HEK293T (cell line): ENCODE measurements at regions not wholly inside any gene's neighbourhood (a gene's known extent, or its start where the extent isn't known, plus 50 kb on each side); places are given as distances from the start of the nearest gene placed in this dataset.
A peak's percentile ranks its signal among the peaks of the same experiment; 100 is the strongest.

ENCODE experiments used
- CTCF ChIA-PET: fragments of 350-600 bp; formaldehyde crosslinking; extraction: SDS; loops from one replicate; lab custom pipeline; 2021; ENCODE audit warnings: antibody characterized with exemption, inconsistent platforms; lab: Yijun Ruan, JAX
- POLR2A ChIA-PET: fragments of 350-600 bp; formaldehyde crosslinking; extraction: SDS; loops from one replicate; lab custom pipeline; 2020; ENCODE audit warnings: antibody characterized with exemption, inconsistent platforms; lab: Yijun Ruan, JAX
- DNase-seq: peaks from one replicate; pipeline ENCODE4 v3.0.0; 2012; ENCODE audit warnings: mixed read lengths; ENCODE audit errors: extremely low spot score
- ARNT ChIP-seq: fragments of 450-650 bp; IDR thresholded peaks from 2 replicates; pipeline ENCODE4 v1.6.1; 2017; ENCODE audit warnings: mild to moderate bottlenecking
- BHLHE40 ChIP-seq: fragments of 450-650 bp; IDR thresholded peaks from 2 replicates; pipeline ENCODE4 v1.6.1; 2016; ENCODE audit warnings: mild to moderate bottlenecking, moderate library complexity, borderline replicate concordance
- CTBP1 ChIP-seq: fragments of 450-650 bp; IDR thresholded peaks from 2 replicates; pipeline ENCODE4 v1.6.1; 2016; ENCODE audit warnings: borderline replicate concordance
- ELF4 ChIP-seq: fragments of 450-650 bp; IDR thresholded peaks from 2 replicates; pipeline ENCODE4 v1.6.1; 2017; ENCODE audit warnings: antibody characterized with exemption
- FOXA1 ChIP-seq: fragments of 450-650 bp; IDR thresholded peaks from 2 replicates; pipeline ENCODE4 v1.6.1; 2016; ENCODE audit warnings: mild to moderate bottlenecking
- FOXK2 ChIP-seq: fragments of 450-650 bp; IDR thresholded peaks from 2 replicates; pipeline ENCODE4 v1.6.1; 2016; ENCODE audit warnings: mild to moderate bottlenecking
- FOXM1 ChIP-seq: fragments of 450-650 bp; IDR thresholded peaks from 2 replicates; pipeline ENCODE4 v1.6.1; 2017; ENCODE audit warnings: mild to moderate bottlenecking, borderline replicate concordance
- HDGF ChIP-seq: fragments of 450-650 bp; IDR thresholded peaks from 2 replicates; pipeline ENCODE4 v1.6.1; 2017; ENCODE audit warnings: antibody characterized with exemption, borderline replicate concordance
- L3MBTL2 ChIP-seq: fragments of 450-650 bp; conservative IDR thresholded peaks from 2 replicates; pipeline ENCODE4 v1.6.1; 2016; ENCODE audit warnings: mild to moderate bottlenecking
- LEF1 ChIP-seq: fragments of 450-650 bp; IDR thresholded peaks from 2 replicates; pipeline ENCODE4 v1.6.1; 2017; ENCODE audit warnings: mild to moderate bottlenecking, borderline replicate concordance
- NFRKB ChIP-seq: fragments of 450-650 bp; IDR thresholded peaks from 2 replicates; pipeline ENCODE4 v1.6.1; 2016; ENCODE audit warnings: mild to moderate bottlenecking, moderate library complexity
- PKNOX1 ChIP-seq: fragments of 450-650 bp; IDR thresholded peaks from 2 replicates; pipeline ENCODE4 v1.6.1; 2016
- SP1 ChIP-seq: fragments of 450-650 bp; IDR thresholded peaks from 2 replicates; pipeline ENCODE4 v1.6.1; 2017
- SUZ12 ChIP-seq: fragments of 450-650 bp; IDR thresholded peaks from 2 replicates; pipeline ENCODE4 v1.6.1; 2016; ENCODE audit warnings: mild to moderate bottlenecking
- TARDBP ChIP-seq: fragments of 450-650 bp; IDR thresholded peaks from 2 replicates; pipeline ENCODE4 v1.6.1; 2016
- ZNF384 ChIP-seq: fragments of 450-650 bp; IDR thresholded peaks from 2 replicates; pipeline ENCODE4 v1.6.1; 2016

- no peak for DNase-seq
- POLR2A ChIA-PET = no interaction called here
- TF ChIP-seq NFRKB = no peak
- TF ChIP-seq ARNT = no peak
- TF ChIP-seq ELF4 = no peak
- TF ChIP-seq LEF1 = no peak
- TF ChIP-seq PKNOX1 = no peak
- TF ChIP-seq SP1 = no peak
- no peak for TF ChIP-seq ZNF384
- CTCF ChIA-PET = interaction anchor here (0.6 to 1.1 kb wide), 2 partner anchors 181 to 242 kb away, joined by 3 to 4 read pairs; no protein-coding TSS in a partner anchor
Measured at GRCh38 chr1:178572604-178573003, 59.7 kb downstream of the TEX35 start.

GRCh38 chr1:178573330-178573729 is 60.4 kb downstream of the TEX35 start:
- no peak for TF ChIP-seq FOXK2
- no peak for TF ChIP-seq HDGF
- no peak for TF ChIP-seq L3MBTL2
- TF ChIP-seq PKNOX1 = no peak
- TF ChIP-seq TARDBP = no peak
- no peak for TF ChIP-seq FOXA1
- TF ChIP-seq BHLHE40 = no peak
- no peak for TF ChIP-seq FOXM1
- no peak for TF ChIP-seq SUZ12
- no peak for TF ChIP-seq NFRKB
- TF ChIP-seq ELF4 = no peak
- TF ChIP-seq SP1 = no peak
- no peak for TF ChIP-seq CTBP1
- TF ChIP-seq ARNT = no peak
- no peak for TF ChIP-seq LEF1
- TF ChIP-seq ZNF384 = no peak
- POLR2A ChIA-PET = no interaction called here
- DNase-seq = no peak
- CTCF ChIA-PET = no interaction called here

- ChIA-PET CTCF (no interaction called here), POLR2A (no interaction called here)
- no peak for DNase-seq
- TF ChIP-seq PKNOX1 (peak; percentile 83), LEF1 (no peak)
Measured at GRCh38 chr1:178574345-178574744, 61.4 kb downstream of the TEX35 start.

GRCh38 chr1:178575611-178576361 is 62.9 kb downstream of the TEX35 start:
- DNase-seq = peak; percentile 37
- TF ChIP-seq ZNF384 = peak; percentile 76
- TF ChIP-seq SUZ12 = no peak
- no peak for TF ChIP-seq ARNT
- CTCF ChIA-PET = interaction anchor here (1.0 kb wide), 1 partner anchor 427 kb away, joined by 3 read pairs; no protein-coding TSS in a partner anchor
- POLR2A ChIA-PET = no interaction called here

- no peak for TF ChIP-seq BHLHE40
- CTCF ChIA-PET = no interaction called here
- POLR2A ChIA-PET = no interaction called here
- DNase-seq = no peak
Measured at GRCh38 chr1:178576841-178577240, 63.9 kb downstream of the TEX35 start.

- TF ChIP-seq FOXK2 = no peak
- no peak for TF ChIP-seq SP1
- no peak for TF ChIP-seq L3MBTL2
- no peak for TF ChIP-seq HDGF
- no peak for TF ChIP-seq NFRKB
- no peak for TF ChIP-seq FOXA1
- CTCF ChIA-PET = no interaction called here
- no peak for DNase-seq
- POLR2A ChIA-PET = interaction anchor here (1.1 kb wide), 1 partner anchor 10 kb away, joined by 3 read pairs; no protein-coding TSS in a partner anchor
Measured at GRCh38 chr1:178577882-178578281, 65.0 kb downstream of the TEX35 start.

GRCh38 chr1:178578541-178578940 is 65.6 kb downstream of the TEX35 start:
- ChIA-PET CTCF (no interaction called here), POLR2A (no interaction called here)
- DNase-seq = no peak
- TF ChIP-seq SUZ12 (no peak), FOXK2 (no peak), BHLHE40 (no peak)

GRCh38 chr1:178579095-178579494 is 66.2 kb downstream of the TEX35 start:
- POLR2A ChIA-PET = no interaction called here
- no peak for TF ChIP-seq ZNF384
- no peak for TF ChIP-seq SP1
- no peak for TF ChIP-seq NFRKB
- no peak for DNase-seq
- CTCF ChIA-PET = no interaction called here
